ENCODE measurements at regions not wholly inside any gene's neighbourhood (a gene's known extent, or its start where the extent isn't known, plus 50 kb on each side); places are given as distances from the start of the nearest gene placed in this dataset.
"Not testable (repeated sequence)": the region's sequence is repeated elsewhere in the genome, so short reads cannot be mapped to it uniquely, and the experiment has no call there.

GRCh38 chr5:2158109-2158508 is 275.4 kb upstream of the IRX4 start:
- no peak for DNase-seq

- no peak for DNase-seq
These were observed 274.6 kb upstream of the IRX4 start for GRCh38 chr5:2157372-2157771.

GRCh38 chr5:2156358-2157059 is 273.8 kb upstream of the IRX4 start:
- no peak for DNase-seq

- no peak for DNase-seq
These were observed 272.8 kb upstream of the IRX4 start for GRCh38 chr5:2155556-2155955.

GRCh38 chr5:2153802-2154201 is 271.1 kb upstream of the IRX4 start:
- no peak for DNase-seq

GRCh38 chr5:2153350-2153749 is 270.6 kb upstream of the IRX4 start:
- no peak for DNase-seq

- DNase-seq: not testable (repeated sequence)
These were observed 268.7 kb upstream of the IRX4 start for GRCh38 chr5:2151301-2151888.

GRCh38 chr5:2149195-2149539 is 266.4 kb upstream of the IRX4 start:
- peak; percentile 74 for DNase-seq

- DNase-seq: no peak
These were observed 265.8 kb upstream of the IRX4 start for GRCh38 chr5:2148312-2149194.

- DNase-seq: no peak
These were observed 265.0 kb upstream of the IRX4 start for GRCh38 chr5:2147504-2148311.

GRCh38 chr5:2143646-2144353 is 261.1 kb upstream of the IRX4 start:
- DNase-seq: no peak

GRCh38 chr5:2143088-2143487 is 260.4 kb upstream of the IRX4 start:
- no peak for DNase-seq

- no peak for DNase-seq
These were observed 259.8 kb upstream of the IRX4 start for GRCh38 chr5:2142456-2142954.

- DNase-seq: no peak
These were observed 258.7 kb upstream of the IRX4 start for GRCh38 chr5:2141254-2142000.

- no peak for DNase-seq
These were observed 257.9 kb upstream of the IRX4 start for GRCh38 chr5:2140501-2141175.

- DNase-seq: no peak
These were observed 256.8 kb upstream of the IRX4 start for GRCh38 chr5:2139478-2139877.

- DNase-seq: no peak
These were observed 256.2 kb upstream of the IRX4 start for GRCh38 chr5:2138896-2139295.

GRCh38 chr5:2137444-2138050 is 254.8 kb upstream of the IRX4 start:
- DNase-seq: no peak

- no peak for DNase-seq
These were observed 254.1 kb upstream of the IRX4 start for GRCh38 chr5:2136728-2137333.

GRCh38 chr5:2135833-2136232 is 253.1 kb upstream of the IRX4 start:
- no peak for DNase-seq

Measured in DMS53 (cell line).